HEK293T (cell line): ENCODE measurements at regions not wholly inside any gene's neighbourhood (a gene's known extent, or its start where the extent isn't known, plus 50 kb on each side); places are given as distances from the start of the nearest gene placed in this dataset.

Experiments used
- ARNT ChIP-seq: fragments of 450-650 bp; IDR thresholded peaks from 2 replicates; pipeline ENCODE4 v1.6.1; 2017; ENCODE audit warnings: mild to moderate bottlenecking
- CTBP1 ChIP-seq: fragments of 450-650 bp; IDR thresholded peaks from 2 replicates; pipeline ENCODE4 v1.6.1; 2016; ENCODE audit warnings: borderline replicate concordance
- ELF4 ChIP-seq: fragments of 450-650 bp; IDR thresholded peaks from 2 replicates; pipeline ENCODE4 v1.6.1; 2017; ENCODE audit warnings: antibody characterized with exemption
- FOXA1 ChIP-seq: fragments of 450-650 bp; IDR thresholded peaks from 2 replicates; pipeline ENCODE4 v1.6.1; 2016; ENCODE audit warnings: mild to moderate bottlenecking
- FOXK2 ChIP-seq: fragments of 450-650 bp; IDR thresholded peaks from 2 replicates; pipeline ENCODE4 v1.6.1; 2016; ENCODE audit warnings: mild to moderate bottlenecking
- LEF1 ChIP-seq: fragments of 450-650 bp; IDR thresholded peaks from 2 replicates; pipeline ENCODE4 v1.6.1; 2017; ENCODE audit warnings: mild to moderate bottlenecking, borderline replicate concordance
- PKNOX1 ChIP-seq: fragments of 450-650 bp; IDR thresholded peaks from 2 replicates; pipeline ENCODE4 v1.6.1; 2016
- SP1 ChIP-seq: fragments of 450-650 bp; IDR thresholded peaks from 2 replicates; pipeline ENCODE4 v1.6.1; 2017
- SUZ12 ChIP-seq: fragments of 450-650 bp; IDR thresholded peaks from 2 replicates; pipeline ENCODE4 v1.6.1; 2016; ENCODE audit warnings: mild to moderate bottlenecking

- TF ChIP-seq FOXK2 (no peak), SP1 (no peak), LEF1 (no peak), CTBP1 (no peak), SUZ12 (no peak), PKNOX1 (no peak), ARNT (no peak), ELF4 (no peak), FOXA1 (no peak)
These were observed 243.1 kb upstream of the TENM3 start for GRCh38 chr4:182000077-182000476.
